ENCODE measurements at regions not wholly inside any gene's neighbourhood (a gene's known extent, or its start where the extent isn't known, plus 50 kb on each side); places are given as distances from the start of the nearest gene placed in this dataset.

DNA sequence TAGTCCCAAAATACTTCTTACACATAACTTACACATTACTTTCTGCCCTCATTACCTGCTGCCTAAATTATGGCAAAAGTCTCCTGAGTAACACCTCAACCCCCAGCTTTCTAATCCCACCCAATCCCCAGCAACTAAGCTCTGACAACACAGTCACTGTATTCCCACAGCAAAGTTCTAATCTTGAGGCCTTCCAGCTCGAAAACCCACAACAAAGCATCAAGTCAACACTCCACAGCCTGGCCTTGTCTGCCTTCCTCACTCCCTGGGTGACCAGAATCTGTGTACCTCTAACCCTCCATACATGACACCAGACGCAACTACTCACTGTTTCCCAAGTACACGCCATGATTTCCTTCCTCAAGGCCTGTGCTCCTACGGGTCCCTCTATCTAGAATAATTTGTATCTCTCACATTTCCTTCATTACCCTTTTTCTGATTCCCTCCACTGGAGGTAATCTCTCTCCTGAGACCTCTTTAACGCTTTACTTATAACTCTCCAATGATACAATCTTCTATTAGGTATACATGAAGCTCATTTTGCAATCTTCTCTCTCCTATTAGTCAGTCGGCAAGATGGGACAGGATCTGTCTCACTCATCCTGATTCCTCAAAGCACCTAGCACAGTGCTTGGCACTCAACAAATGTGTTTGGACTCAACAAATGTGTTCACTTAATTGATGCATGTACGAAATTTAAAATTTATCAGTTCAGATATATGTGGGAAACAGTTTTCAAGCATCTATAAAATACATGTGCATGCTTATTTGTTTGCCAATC lies 87.6 kb upstream of the DOCK9 start:
- no peak overlapping the region for H3K4me3 Mint-ChIP-seq (ENCODE audit: low read depth, unreplicated experiment)
- no TSS peak for BruUV-seq (replicated peaks)
- no peak overlapping the region for H3K27ac Mint-ChIP-seq (ENCODE audit: unreplicated experiment)
- intact Hi-C loops (cut with micrococcal nuclease; ENCODE audit: unreplicated experiment): no loop called here
- TF ChIP-seq, protein P1, sequence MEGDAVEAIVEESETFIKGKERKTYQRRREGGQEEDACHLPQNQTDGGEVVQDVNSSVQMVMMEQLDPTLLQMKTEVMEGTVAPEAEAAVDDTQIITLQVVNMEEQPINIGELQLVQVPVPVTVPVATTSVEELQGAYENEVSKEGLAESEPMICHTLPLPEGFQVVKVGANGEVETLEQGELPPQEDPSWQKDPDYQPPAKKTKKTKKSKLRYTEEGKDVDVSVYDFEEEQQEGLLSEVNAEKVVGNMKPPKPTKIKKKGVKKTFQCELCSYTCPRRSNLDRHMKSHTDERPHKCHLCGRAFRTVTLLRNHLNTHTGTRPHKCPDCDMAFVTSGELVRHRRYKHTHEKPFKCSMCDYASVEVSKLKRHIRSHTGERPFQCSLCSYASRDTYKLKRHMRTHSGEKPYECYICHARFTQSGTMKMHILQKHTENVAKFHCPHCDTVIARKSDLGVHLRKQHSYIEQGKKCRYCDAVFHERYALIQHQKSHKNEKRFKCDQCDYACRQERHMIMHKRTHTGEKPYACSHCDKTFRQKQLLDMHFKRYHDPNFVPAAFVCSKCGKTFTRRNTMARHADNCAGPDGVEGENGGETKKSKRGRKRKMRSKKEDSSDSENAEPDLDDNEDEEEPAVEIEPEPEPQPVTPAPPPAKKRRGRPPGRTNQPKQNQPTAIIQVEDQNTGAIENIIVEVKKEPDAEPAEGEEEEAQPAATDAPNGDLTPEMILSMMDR (IDR thresholded peaks at IDR 0.05; ENCODE audit: unreplicated experiment): no peak
- H3K27me3 Mint-ChIP-seq (ENCODE audit: unreplicated experiment): no peaks in the 10 kb centered on the region
- CTCF ChIA-PET: no interaction called here
- H3K9me3 Mint-ChIP-seq (ENCODE audit: low read depth, unreplicated experiment): peaks cover 7% of the 10 kb centered on the region
- DNase-seq: no peak
- H3K36me3 Mint-ChIP-seq (ENCODE audit: insufficient read depth, unreplicated experiment): no peaks in the 10 kb centered on the region
- H3K4me1 Mint-ChIP-seq (ENCODE audit: low read depth, unreplicated experiment): peaks cover 7% of the 10 kb centered on the region

DNA sequence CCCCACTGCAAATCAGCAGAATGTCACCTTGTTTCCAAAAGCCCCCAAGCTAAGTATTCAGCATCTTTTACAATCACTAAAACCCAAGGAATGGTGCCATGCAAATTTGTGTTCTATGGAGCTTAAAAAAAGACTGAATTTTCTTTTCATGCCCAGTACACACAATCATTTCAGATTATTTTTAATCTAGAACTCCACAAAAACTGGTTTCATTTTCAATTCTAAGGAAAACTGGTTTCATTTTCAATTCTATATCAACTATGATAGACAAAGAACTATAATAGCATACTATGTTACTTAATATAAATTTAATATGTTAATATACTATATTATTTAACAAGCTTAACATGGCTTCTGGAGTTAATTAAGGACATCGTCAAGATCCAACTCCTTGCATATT lies 88.4 kb upstream of the DOCK9 start:
- H3K4me1 Mint-ChIP-seq (ENCODE audit: low read depth, unreplicated experiment): peaks cover 7% of the 10 kb centered on the region
- no peaks in the 10 kb centered on the region for H3K36me3 Mint-ChIP-seq (ENCODE audit: insufficient read depth, unreplicated experiment)
- H3K9me3 Mint-ChIP-seq (ENCODE audit: low read depth, unreplicated experiment): peaks cover 7% of the 10 kb centered on the region
- BruUV-seq (replicated peaks): no TSS peak
- H3K4me3 Mint-ChIP-seq (ENCODE audit: low read depth, unreplicated experiment): no peak overlapping the region
- H3K27ac Mint-ChIP-seq (ENCODE audit: unreplicated experiment): no peak overlapping the region
- TF ChIP-seq, protein P1 (IDR thresholded peaks at IDR 0.05; ENCODE audit: unreplicated experiment): no peak
- no peaks in the 10 kb centered on the region for H3K27me3 Mint-ChIP-seq (ENCODE audit: unreplicated experiment)
- DNase-seq: no peak
- intact Hi-C loops (cut with micrococcal nuclease; ENCODE audit: unreplicated experiment): no loop called here
- CTCF ChIA-PET: no interaction called here

DNA sequence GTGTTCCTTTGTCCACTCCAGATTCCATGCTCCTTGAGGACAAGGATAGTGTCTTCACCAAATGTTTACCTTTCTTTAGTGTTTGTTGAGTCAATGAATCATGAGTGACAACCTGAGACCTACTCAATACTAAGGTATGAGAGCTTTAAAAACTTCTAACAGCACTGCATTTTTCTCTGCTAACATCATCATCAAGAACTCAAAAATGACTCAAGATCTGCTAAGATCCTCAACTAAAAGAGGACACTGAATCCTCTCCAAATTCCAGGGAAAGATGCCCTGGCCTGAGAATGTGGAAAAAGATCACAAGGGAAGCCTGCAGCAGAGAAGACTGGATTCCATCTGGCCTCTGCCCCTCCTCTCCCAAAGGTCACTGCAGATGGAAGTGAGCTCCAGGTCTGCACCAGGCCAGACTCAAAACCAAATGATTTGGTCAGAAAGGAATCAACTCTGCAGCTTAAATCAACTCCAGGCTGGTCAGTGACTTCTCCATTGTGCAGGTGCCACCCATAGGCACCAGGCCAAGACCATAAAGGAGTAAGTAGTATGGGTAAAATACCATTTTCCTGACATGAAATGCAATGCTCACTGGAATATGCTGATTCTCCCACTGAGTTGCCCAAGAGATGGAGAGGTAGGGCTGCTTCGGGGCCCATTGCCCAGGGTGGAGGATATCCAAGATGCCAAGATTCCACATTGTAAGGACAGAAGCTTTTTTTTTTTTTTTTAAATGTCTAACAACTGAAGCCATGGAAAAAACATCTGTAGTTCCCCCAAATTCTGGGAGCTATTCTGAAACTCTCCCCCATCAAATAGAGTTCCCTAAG lies 89.5 kb upstream of the DOCK9 start:
- no peak for DNase-seq
- TF ChIP-seq, protein P1 (IDR thresholded peaks at IDR 0.05; ENCODE audit: unreplicated experiment): no peak
- H3K4me3 Mint-ChIP-seq (ENCODE audit: low read depth, unreplicated experiment): no peak overlapping the region

DNA sequence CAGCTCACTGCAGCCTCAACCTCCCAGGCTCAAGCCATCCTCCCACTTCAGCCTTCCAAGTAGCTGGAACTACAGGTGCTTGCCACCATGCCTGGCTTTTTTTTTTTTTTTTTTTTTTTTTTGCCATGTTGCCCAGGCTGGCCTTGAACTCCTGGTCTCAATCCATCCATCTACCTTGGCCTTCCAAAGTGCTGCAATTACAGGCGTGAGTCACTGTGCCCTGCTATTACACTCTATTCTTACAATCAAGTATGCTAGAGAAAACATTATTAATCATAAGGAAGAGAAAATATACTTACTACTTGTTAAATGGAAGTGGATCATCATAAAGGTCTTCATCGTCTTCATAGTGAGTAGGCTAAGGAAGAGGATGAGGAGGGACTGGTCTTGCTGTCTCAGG lies 93.3 kb upstream of the DOCK9 start:
- no peak overlapping the region for H3K27ac Mint-ChIP-seq (ENCODE audit: unreplicated experiment)
- H3K9me3 Mint-ChIP-seq (ENCODE audit: low read depth, unreplicated experiment): peaks cover 7% of the 10 kb centered on the region
- no peaks in the 10 kb centered on the region for H3K36me3 Mint-ChIP-seq (ENCODE audit: insufficient read depth, unreplicated experiment)
- no peak for DNase-seq
- TF ChIP-seq, protein P1 (IDR thresholded peaks at IDR 0.05; ENCODE audit: unreplicated experiment): no peak
- intact Hi-C loops (cut with micrococcal nuclease; ENCODE audit: unreplicated experiment): no loop called here
- peaks cover 7% of the 10 kb centered on the region for H3K4me1 Mint-ChIP-seq (ENCODE audit: low read depth, unreplicated experiment)
- H3K27me3 Mint-ChIP-seq (ENCODE audit: unreplicated experiment): no peaks in the 10 kb centered on the region
- no TSS peak for BruUV-seq (replicated peaks)
- CTCF ChIA-PET: interaction anchor here (0.7 kb wide), 1 partner anchor 689 kb away, joined by 6 read pairs; no protein-coding TSS in a partner anchor
- no peak overlapping the region for H3K4me3 Mint-ChIP-seq (ENCODE audit: low read depth, unreplicated experiment)

More for the DNA sequence above, 89.5 kb upstream of the DOCK9 start:
- H3K9me3 Mint-ChIP-seq (ENCODE audit: low read depth, unreplicated experiment): peaks cover 7% of the 10 kb centered on the region
- CTCF ChIA-PET: no interaction called here
- no peaks in the 10 kb centered on the region for H3K36me3 Mint-ChIP-seq (ENCODE audit: insufficient read depth, unreplicated experiment)
- H3K27ac Mint-ChIP-seq (ENCODE audit: unreplicated experiment): no peak overlapping the region
- intact Hi-C loops (cut with micrococcal nuclease; ENCODE audit: unreplicated experiment): no loop called here
- H3K27me3 Mint-ChIP-seq (ENCODE audit: unreplicated experiment): no peaks in the 10 kb centered on the region
- BruUV-seq (replicated peaks): no TSS peak
- peaks cover 7% of the 10 kb centered on the region for H3K4me1 Mint-ChIP-seq (ENCODE audit: low read depth, unreplicated experiment)

Data from Calu3 (cell line).